ENCODE measurements at regions not wholly inside any gene's neighbourhood (a gene's known extent, or its start where the extent isn't known, plus 50 kb on each side); places are given as distances from the start of the nearest gene placed in this dataset.
"Not testable (repeated sequence)": the region's sequence is repeated elsewhere in the genome, so short reads cannot be mapped to it uniquely, and the experiment has no call there.

DNA sequence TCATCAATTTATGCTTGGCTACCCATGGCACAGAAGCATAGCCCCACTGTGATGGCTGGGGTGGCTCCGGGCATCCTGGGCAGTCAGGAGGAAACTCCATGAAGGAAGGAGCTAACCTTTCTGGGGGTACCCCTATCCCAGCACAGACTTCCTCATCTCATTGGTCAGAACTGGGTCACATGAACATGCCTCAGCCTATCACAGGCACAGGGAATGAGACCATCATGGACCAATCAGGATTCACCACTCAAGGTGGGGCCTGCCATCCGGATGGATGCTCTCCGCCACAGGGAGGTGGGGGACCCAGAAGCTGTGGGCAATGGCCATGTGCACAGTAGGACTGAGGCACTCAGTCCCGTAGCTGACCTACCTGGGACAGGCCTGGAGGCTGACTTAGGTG is 75.9 kb upstream of the SPDYE9 start:
- not testable (repeated sequence) for DNase-seq; H3K9me3 ChIP-seq (ENCODE audit: control insufficient read depth in 2 of 2, insufficient read depth in 1 of 2, low read depth in 1 of 2, low read length in 1 of 2); H3K27ac ChIP-seq (ENCODE audit: low read depth in 1 of 3, low read length in 2 of 3); H3K27me3 ChIP-seq (ENCODE audit: control insufficient read depth in 3 of 3, insufficient read depth in 3 of 3, low read length in 3 of 3); H3K36me3 ChIP-seq (ENCODE audit: control insufficient read depth in 3 of 3, insufficient read depth in 2 of 3, low read depth in 1 of 3, low read length in 3 of 3); FAIRE-seq; H3K4me1 ChIP-seq (ENCODE audit: control insufficient read depth in 3 of 3, insufficient read depth in 2 of 3, low read depth in 1 of 3, low read length in 2 of 3); H3K4me3 ChIP-seq (ENCODE audit: low read depth in 1 of 3, low read length in 3 of 3)
- no CpG with 5 or more reads among the region's 4 CpGs for WGBS, 3 donors

DNA sequence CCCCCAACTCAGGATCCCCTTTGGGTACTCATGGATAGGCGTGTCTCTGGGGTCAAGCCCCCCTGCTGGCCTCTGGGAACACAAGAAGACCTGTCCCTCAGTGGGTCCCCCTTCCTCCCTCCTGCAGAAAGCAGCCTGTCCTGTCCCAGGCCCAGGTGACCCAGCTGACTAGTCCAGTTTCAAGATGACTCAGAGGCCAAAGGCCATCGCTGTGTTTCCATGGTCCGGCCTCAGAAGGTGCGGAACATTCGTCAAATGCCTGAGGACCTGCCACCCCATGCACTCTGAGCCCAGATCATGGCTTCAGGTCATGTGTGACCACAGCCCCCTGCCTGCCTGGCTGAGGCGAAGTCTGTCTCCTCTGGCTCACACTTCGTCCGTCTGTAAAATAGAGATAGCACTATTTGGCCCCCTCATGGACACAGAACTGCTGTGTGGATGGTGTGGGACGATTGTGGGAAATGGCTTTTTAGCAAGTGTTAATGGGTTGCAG is 71.4 kb upstream of the SPDYE9 start:
- 60 to 90% methylated on average over 1 of the region's 9 CpGs; no CpG with 5 or more reads in 1 of the 3 donors for WGBS, 3 donors
- DNase-seq, FAIRE-seq: not testable (repeated sequence)

DNA sequence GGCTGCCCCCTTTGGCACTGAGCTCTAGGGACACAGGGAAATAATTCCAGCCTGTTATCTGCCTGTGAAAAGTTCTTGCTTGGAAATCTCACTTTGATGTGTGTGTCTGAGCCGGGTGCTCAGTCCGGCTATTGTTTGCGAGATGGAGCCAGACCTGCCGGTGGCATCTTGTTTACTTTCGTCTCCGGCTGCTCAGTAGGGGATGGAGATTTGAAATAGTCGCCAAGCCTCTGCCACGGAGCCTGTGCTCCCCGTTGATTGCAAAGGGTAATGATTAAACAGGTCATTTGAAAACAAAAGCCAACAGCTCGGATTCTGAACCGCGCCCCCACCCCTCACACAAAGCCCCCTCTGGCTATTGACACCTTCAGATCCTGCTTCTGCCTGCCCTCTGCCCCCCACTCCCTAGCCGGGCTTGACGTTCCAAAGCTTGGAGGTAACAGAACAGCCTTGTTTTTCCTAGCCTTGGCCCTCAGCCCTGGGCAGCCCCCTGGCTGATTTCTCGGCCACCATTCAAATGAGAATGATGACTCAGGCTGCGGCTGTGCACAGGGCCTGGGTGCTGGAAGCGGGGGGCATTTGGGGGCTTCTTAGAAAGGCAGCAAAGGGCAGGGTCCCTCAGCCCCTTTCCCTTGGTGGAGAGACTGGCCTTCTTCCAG is 70.8 kb upstream of the SPDYE9 start:
- not testable (repeated sequence) for H3K27me3 ChIP-seq (ENCODE audit: control insufficient read depth in 3 of 3, insufficient read depth in 3 of 3, low read length in 3 of 3); DNase-seq; H3K27ac ChIP-seq (ENCODE audit: low read depth in 1 of 3, low read length in 2 of 3); H3K9me3 ChIP-seq (ENCODE audit: control insufficient read depth in 2 of 2, insufficient read depth in 1 of 2, low read depth in 1 of 2, low read length in 1 of 2); H3K4me1 ChIP-seq (ENCODE audit: control insufficient read depth in 3 of 3, insufficient read depth in 2 of 3, low read depth in 1 of 3, low read length in 2 of 3); FAIRE-seq; H3K36me3 ChIP-seq (ENCODE audit: control insufficient read depth in 3 of 3, insufficient read depth in 2 of 3, low read depth in 1 of 3, low read length in 3 of 3)
- 1 to 28% (median 23%) methylated on average over 8 to 9 of the region's 17 CpGs for whole genome bisulfite sequencing, 3 donors
- peak overlapping the region in 1 of 3 donors; percentile 7 for H3K4me3 ChIP-seq (ENCODE audit: low read depth in 1 of 3, low read length in 3 of 3)

More for the DNA sequence above, 71.4 kb upstream of the SPDYE9 start:
- H3K27me3 ChIP-seq (ENCODE audit: control insufficient read depth in 3 of 3, insufficient read depth in 3 of 3, low read length in 3 of 3); H3K36me3 ChIP-seq (ENCODE audit: control insufficient read depth in 3 of 3, insufficient read depth in 2 of 3, low read depth in 1 of 3, low read length in 3 of 3); H3K4me1 ChIP-seq (ENCODE audit: control insufficient read depth in 3 of 3, insufficient read depth in 2 of 3, low read depth in 1 of 3, low read length in 2 of 3); H3K9me3 ChIP-seq (ENCODE audit: control insufficient read depth in 2 of 2, insufficient read depth in 1 of 2, low read depth in 1 of 2, low read length in 1 of 2); H3K4me3 ChIP-seq (ENCODE audit: low read depth in 1 of 3, low read length in 3 of 3); H3K27ac ChIP-seq (ENCODE audit: low read depth in 1 of 3, low read length in 2 of 3): not testable (repeated sequence)

DNA sequence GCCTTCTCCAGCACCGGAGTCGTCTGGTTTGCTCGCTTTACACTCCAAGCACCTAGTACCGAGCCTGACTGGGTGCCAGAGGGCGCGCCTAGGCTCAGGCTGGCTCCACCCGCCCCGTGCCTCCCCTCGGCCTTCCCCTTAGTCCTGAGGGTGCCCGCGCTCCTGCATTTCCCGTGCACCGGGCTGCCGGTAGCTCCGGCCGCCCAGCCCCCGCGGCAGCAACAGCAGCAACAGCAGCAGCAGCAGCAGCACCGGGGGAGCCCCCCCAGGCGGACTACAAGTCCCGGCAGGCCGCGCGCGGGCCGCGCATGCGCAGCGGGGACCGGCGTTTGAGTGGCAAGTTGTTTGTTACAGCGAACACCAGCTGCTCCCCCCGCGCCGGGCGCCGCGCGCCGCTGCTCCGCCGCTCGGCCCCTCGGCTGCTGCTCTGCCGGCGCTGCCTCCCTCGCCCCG is 68.8 kb upstream of the SPDYE9 start:
- not testable (repeated sequence) for H3K4me1 ChIP-seq (ENCODE audit: control insufficient read depth in 3 of 3, insufficient read depth in 2 of 3, low read depth in 1 of 3, low read length in 2 of 3); FAIRE-seq; H3K36me3 ChIP-seq (ENCODE audit: control insufficient read depth in 3 of 3, insufficient read depth in 2 of 3, low read depth in 1 of 3, low read length in 3 of 3); H3K27me3 ChIP-seq (ENCODE audit: control insufficient read depth in 3 of 3, insufficient read depth in 3 of 3, low read length in 3 of 3); H3K27ac ChIP-seq (ENCODE audit: low read depth in 1 of 3, low read length in 2 of 3); H3K9me3 ChIP-seq (ENCODE audit: control insufficient read depth in 2 of 2, insufficient read depth in 1 of 2, low read depth in 1 of 2, low read length in 1 of 2)
- peak in 1 of 2 donors; percentile 49 for DNase-seq
- H3K4me3 ChIP-seq (ENCODE audit: low read depth in 1 of 3, low read length in 3 of 3): peak overlapping the region in 2 of 3 donors; percentile 30 to 46
- 0 to 7% (median 0%) methylated on average over 3 to 37 of the region's 48 CpGs for WGBS, 3 donors

DNA sequence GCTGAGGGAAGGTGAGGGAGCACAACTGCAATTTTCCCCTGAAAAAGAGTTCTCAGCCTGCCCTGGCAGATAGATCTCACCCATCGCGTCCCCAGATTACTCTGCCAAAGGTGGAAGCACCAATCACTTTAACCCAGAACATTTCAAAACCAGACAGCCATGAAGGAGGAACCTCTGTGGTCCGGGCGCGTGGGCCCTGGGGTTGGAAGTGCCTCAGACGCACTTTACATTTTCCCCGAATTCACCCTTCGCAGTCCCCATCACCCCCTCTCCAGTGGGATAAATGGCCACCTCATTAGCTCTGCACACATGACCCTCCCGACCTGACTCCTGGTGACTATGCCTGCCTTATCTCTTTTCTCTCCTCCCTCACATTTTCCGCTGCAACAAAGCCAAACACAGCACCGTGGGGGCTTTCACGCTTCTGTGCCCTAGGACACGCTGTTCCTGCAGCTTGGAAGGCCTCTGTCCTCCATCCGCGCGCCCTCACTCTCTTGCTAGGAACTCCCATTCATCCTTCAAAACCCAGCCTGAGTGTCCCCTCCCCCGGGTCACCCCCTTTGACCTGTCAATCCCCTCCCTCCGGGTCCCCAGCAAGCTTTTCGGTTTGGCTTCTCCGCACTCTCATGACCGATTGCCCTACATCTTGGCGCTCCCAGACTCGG is 68.2 kb upstream of the SPDYE9 start:
- not testable (repeated sequence) for H3K27ac ChIP-seq (ENCODE audit: low read depth in 1 of 3, low read length in 2 of 3); H3K4me3 ChIP-seq (ENCODE audit: low read depth in 1 of 3, low read length in 3 of 3); H3K4me1 ChIP-seq (ENCODE audit: control insufficient read depth in 3 of 3, insufficient read depth in 2 of 3, low read depth in 1 of 3, low read length in 2 of 3); H3K9me3 ChIP-seq (ENCODE audit: control insufficient read depth in 2 of 2, insufficient read depth in 1 of 2, low read depth in 1 of 2, low read length in 1 of 2); DNase-seq; H3K27me3 ChIP-seq (ENCODE audit: control insufficient read depth in 3 of 3, insufficient read depth in 3 of 3, low read length in 3 of 3); FAIRE-seq; H3K36me3 ChIP-seq (ENCODE audit: control insufficient read depth in 3 of 3, insufficient read depth in 2 of 3, low read depth in 1 of 3, low read length in 3 of 3)
- WGBS, 3 donors: 29 to 43% (median 42%) methylated on average over 6 to 9 of the region's 23 CpGs

DNA sequence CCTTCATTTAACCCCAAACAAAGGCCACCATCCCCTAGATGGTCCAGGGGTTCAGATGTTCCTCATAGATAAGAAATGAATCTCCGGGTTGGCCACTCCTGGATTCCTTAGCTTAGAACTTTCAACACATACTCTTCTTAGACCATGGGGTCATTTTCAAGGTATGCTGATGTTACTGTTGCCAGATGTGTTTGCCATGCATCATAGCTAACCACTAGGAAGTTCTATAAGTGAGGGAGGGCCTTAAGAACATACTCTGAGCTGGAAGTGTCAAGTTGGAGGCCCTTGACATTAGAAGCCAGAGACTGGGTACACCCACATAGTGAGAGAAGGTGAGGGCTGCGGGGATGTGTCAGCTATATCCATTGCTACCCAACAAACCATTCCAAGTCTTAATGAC is 62.7 kb upstream of the SPDYE9 start:
- FAIRE-seq; DNase-seq; H3K36me3 ChIP-seq (ENCODE audit: control insufficient read depth in 3 of 3, insufficient read depth in 2 of 3, low read depth in 1 of 3, low read length in 3 of 3); H3K4me1 ChIP-seq (ENCODE audit: control insufficient read depth in 3 of 3, insufficient read depth in 2 of 3, low read depth in 1 of 3, low read length in 2 of 3); H3K4me3 ChIP-seq (ENCODE audit: low read depth in 1 of 3, low read length in 3 of 3); H3K27me3 ChIP-seq (ENCODE audit: control insufficient read depth in 3 of 3, insufficient read depth in 3 of 3, low read length in 3 of 3); H3K9me3 ChIP-seq (ENCODE audit: control insufficient read depth in 2 of 2, insufficient read depth in 1 of 2, low read depth in 1 of 2, low read length in 1 of 2); H3K27ac ChIP-seq (ENCODE audit: low read depth in 1 of 3, low read length in 2 of 3): not testable (repeated sequence)
- WGBS, 3 donors: no CpG with 5 or more reads among the region's 2 CpGs

DNA sequence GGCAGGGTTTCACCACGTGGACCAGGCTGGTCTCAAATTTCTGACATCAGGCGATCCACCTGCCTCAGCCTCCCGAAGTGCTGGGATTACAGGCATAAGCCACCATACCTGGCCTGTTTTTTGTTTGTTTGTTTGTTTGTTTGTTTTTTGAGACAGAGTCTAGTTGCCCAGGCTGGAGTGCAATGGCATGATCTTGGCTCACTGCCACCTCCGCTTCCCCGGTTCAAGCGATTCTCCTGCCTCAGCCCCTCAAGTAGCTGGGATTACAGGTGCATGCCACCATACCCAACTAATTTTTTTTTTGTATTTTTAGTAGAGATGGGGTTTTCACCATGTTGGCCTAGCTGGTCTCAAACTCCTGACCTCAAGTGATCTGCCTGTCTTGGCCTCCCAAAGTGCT is 61.8 kb upstream of the SPDYE9 start:
- not testable (repeated sequence) for FAIRE-seq; H3K27me3 ChIP-seq (ENCODE audit: control insufficient read depth in 3 of 3, insufficient read depth in 3 of 3, low read length in 3 of 3); H3K4me1 ChIP-seq (ENCODE audit: control insufficient read depth in 3 of 3, insufficient read depth in 2 of 3, low read depth in 1 of 3, low read length in 2 of 3); DNase-seq; H3K27ac ChIP-seq (ENCODE audit: low read depth in 1 of 3, low read length in 2 of 3); H3K36me3 ChIP-seq (ENCODE audit: control insufficient read depth in 3 of 3, insufficient read depth in 2 of 3, low read depth in 1 of 3, low read length in 3 of 3); H3K9me3 ChIP-seq (ENCODE audit: control insufficient read depth in 2 of 2, insufficient read depth in 1 of 2, low read depth in 1 of 2, low read length in 1 of 2); H3K4me3 ChIP-seq (ENCODE audit: low read depth in 1 of 3, low read length in 3 of 3)
- whole genome bisulfite sequencing, 3 donors: 93 to 96% (median 95%) methylated on average over 4 to 5 of the region's 6 CpGs

DNA sequence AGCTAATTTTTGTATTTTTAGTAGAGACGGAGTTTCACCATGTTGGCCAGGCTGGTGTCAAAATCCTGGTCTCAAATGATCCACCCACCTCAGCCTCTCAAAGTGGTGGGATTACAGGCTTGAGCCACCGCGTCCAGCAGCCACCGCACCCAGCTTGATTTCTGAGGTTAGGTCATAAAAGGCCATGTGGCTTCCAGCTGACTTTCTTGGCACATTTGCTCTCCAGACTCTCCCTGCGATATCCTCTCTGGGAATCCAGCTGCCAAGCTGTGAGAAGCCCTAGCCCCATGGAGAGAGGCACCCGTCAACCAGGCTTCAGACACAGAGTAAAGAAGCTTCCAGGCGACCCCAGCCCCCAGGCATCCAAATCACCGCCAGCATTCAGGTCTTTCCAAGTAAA is 58.2 kb upstream of the SPDYE9 start:
- WGBS, 3 donors: 96 to 100% (median 98%) methylated on average over 3 to 4 of the region's 8 CpGs
- H3K36me3 ChIP-seq (ENCODE audit: control insufficient read depth in 3 of 3, insufficient read depth in 2 of 3, low read depth in 1 of 3, low read length in 3 of 3); DNase-seq; H3K9me3 ChIP-seq (ENCODE audit: control insufficient read depth in 2 of 2, insufficient read depth in 1 of 2, low read depth in 1 of 2, low read length in 1 of 2); H3K27me3 ChIP-seq (ENCODE audit: control insufficient read depth in 3 of 3, insufficient read depth in 3 of 3, low read length in 3 of 3); H3K4me1 ChIP-seq (ENCODE audit: control insufficient read depth in 3 of 3, insufficient read depth in 2 of 3, low read depth in 1 of 3, low read length in 2 of 3); H3K27ac ChIP-seq (ENCODE audit: low read depth in 1 of 3, low read length in 2 of 3); FAIRE-seq; H3K4me3 ChIP-seq (ENCODE audit: low read depth in 1 of 3, low read length in 3 of 3): not testable (repeated sequence)
